Lower leg skin (tissue), 3 donors: ENCODE measurements at regions not wholly inside any gene's neighbourhood (a gene's known extent, or its start where the extent isn't known, plus 50 kb on each side); places are given as distances from the start of the nearest gene placed in this dataset.

Experiments used
- CTCF ChIP-seq, 3 donors: fragments of 450-650 bp; IDR thresholded peaks; one replicate each; pipeline ENCODE4 v1.5.1; 2016; ENCODE audit warnings: antibody characterized with exemption in 3 of 3, mild to moderate bottlenecking in 3 of 3, moderate library complexity in 2 of 3
- POLR2A ChIP-seq, 2 donors: fragments of 450-650 bp; IDR thresholded peaks; one replicate each; pipeline ENCODE4 v1.6.1; 2016 to 2017; ENCODE audit warnings: antibody characterized with exemption in 2 of 2, mild to moderate bottlenecking in 1 of 2, moderate library complexity in 1 of 2

GRCh38 chrX:98231003-98231402 is 1347.3 kb downstream of the RPA4 start:
- TF ChIP-seq CTCF (IDR thresholded peaks at IDR 0.05) (no peak), POLR2A (IDR thresholded peaks at IDR 0.05) (no peak)
